MCF 10A (cell line): ENCODE measurements at regions not wholly inside any gene's neighbourhood (a gene's known extent, or its start where the extent isn't known, plus 50 kb on each side); places are given as distances from the start of the nearest gene placed in this dataset.

Experiments used
- BruUV-seq: library from RNA; stranded (reverse); fragments of 400-500 nt; replicated peaks from 2 replicates; lab custom pipeline; 2021; lab: Mats Ljungman, UMichigan
- CTCF ChIA-PET: fragments of 300-600 bp; sonication (Branson Sonifier 250); formaldehyde crosslinking; extraction: SDS; loops from one replicate; lab custom pipeline; 2021; ENCODE audit warnings: antibody characterized with exemption, inconsistent platforms; lab: Yijun Ruan, JAX
- POLR2A ChIA-PET: fragments of 300-600, 350-650 bp; sonication (Branson Sonifier 250); formaldehyde crosslinking; extraction: SDS; loops from one replicate; lab custom pipeline; 2020; ENCODE audit warnings: antibody characterized with exemption, inconsistent platforms; lab: Yijun Ruan, JAX
- DNase-seq: peaks from one replicate; pipeline ENCODE4 v3.0.0-alpha.2; 2018; ENCODE audit not compliant: unreplicated experiment
- H3K27ac Mint-ChIP-seq: one replicate; pipeline ENCODE4 v1.8.0; 2022; ENCODE audit warnings: mild to moderate bottlenecking, low read depth, mixed read lengths; ENCODE audit not compliant: unreplicated experiment
- H3K27me3 Mint-ChIP-seq: one replicate; pipeline ENCODE4 v1.8.0; 2022; ENCODE audit warnings: mixed read lengths; ENCODE audit not compliant: insufficient read depth, unreplicated experiment
- H3K36me3 Mint-ChIP-seq: one replicate; pipeline ENCODE4 v1.8.0; 2022; ENCODE audit warnings: mild to moderate bottlenecking, moderate library complexity, mixed read lengths; ENCODE audit not compliant: insufficient read depth, unreplicated experiment
- H3K4me1 Mint-ChIP-seq: one replicate; pipeline ENCODE4 v1.8.0; 2022; ENCODE audit warnings: mixed read lengths; ENCODE audit not compliant: insufficient read depth, unreplicated experiment
- H3K4me3 Mint-ChIP-seq: one replicate; pipeline ENCODE4 v1.8.0; 2022; ENCODE audit warnings: mild to moderate bottlenecking, moderate library complexity, mixed read lengths; ENCODE audit not compliant: unreplicated experiment
- H3K9me3 Mint-ChIP-seq: one replicate; pipeline ENCODE4 v1.8.0; 2022; ENCODE audit warnings: mixed read lengths; ENCODE audit not compliant: unreplicated experiment
- CTCF ChIP-seq: fragments of 200-600 bp; IDR thresholded peaks from one replicate; pipeline ENCODE4 v1.8.0; 2022; ENCODE audit warnings: antibody characterized with exemption, mild to moderate bottlenecking; ENCODE audit not compliant: unreplicated experiment
- intact Hi-C: fragments of 100-400 bp; cut with micrococcal nuclease; formaldehyde crosslinking; loops from 2 replicates; pipeline ENCODE4 v1.14.1; 2022

GRCh38 chr2:59046401-59047372 is 805.6 kb upstream of the FANCL start:
- Mint-ChIP-seq H3K9me3 (no peaks in the 10 kb centered on the region), H3K36me3 (no peaks in the 10 kb centered on the region), H3K4me1 (no peaks in the 10 kb centered on the region), H3K4me3 (no peak overlapping the region), H3K27me3 (no peaks in the 10 kb centered on the region), H3K27ac (no peak overlapping the region)
- POLR2A ChIA-PET, result no interaction called here
- no peak for DNase-seq
- BruUV-seq, result no TSS peak
- CTCF ChIA-PET, result interaction anchor here (1.3 kb wide), 1 partner anchor 21 kb away, joined by 4 read pairs; no protein-coding TSS in a partner anchor
- TF ChIP-seq CTCF, result no peak
- intact Hi-C loops, result no loop called here

- H3K4me1 Mint-ChIP-seq, result no peaks in the 10 kb centered on the region
- BruUV-seq, result no TSS peak
- no peak overlapping the region for H3K27ac Mint-ChIP-seq
Observed at GRCh38 chr2:59044736-59045135, 803.6 kb upstream of the FANCL start.

GRCh38 chr2:59041139-59041538 is 800.0 kb upstream of the FANCL start:
- no peak for DNase-seq
- peaks cover 7% of the 10 kb centered on the region for H3K9me3 Mint-ChIP-seq
- no peak overlapping the region for H3K4me3 Mint-ChIP-seq
- POLR2A ChIA-PET, result no interaction called here
- TF ChIP-seq CTCF, result no peak
- CTCF ChIA-PET, result interaction anchor here (0.6 kb wide), 1 partner anchor 14 kb away, joined by 4 read pairs; no protein-coding TSS in a partner anchor
- H3K27ac Mint-ChIP-seq, result no peak overlapping the region
- H3K4me1 Mint-ChIP-seq, result no peaks in the 10 kb centered on the region
- no peaks in the 10 kb centered on the region for H3K36me3 Mint-ChIP-seq
- no peaks in the 10 kb centered on the region for H3K27me3 Mint-ChIP-seq
- intact Hi-C loops, result no loop called here
- no TSS peak for BruUV-seq

More at GRCh38 chr2:59044736-59045135, 803.6 kb upstream of the FANCL start:
- Mint-ChIP-seq H3K36me3 (no peaks in the 10 kb centered on the region), H3K27me3 (no peaks in the 10 kb centered on the region), H3K4me3 (no peak overlapping the region), H3K9me3 (no peaks in the 10 kb centered on the region)
- no peak for DNase-seq
- intact Hi-C loops, result no loop called here
- CTCF ChIA-PET, result interaction anchor here (1.7 kb wide), 1 partner anchor 20 kb away, joined by 11 read pairs; no protein-coding TSS in a partner anchor
- POLR2A ChIA-PET, result no interaction called here
- TF ChIP-seq CTCF, result no peak

GRCh38 chr2:59034837-59035236 is 793.7 kb upstream of the FANCL start:
- Mint-ChIP-seq H3K4me1 (no peaks in the 10 kb centered on the region), H3K27me3 (no peaks in the 10 kb centered on the region), H3K9me3 (peaks cover 7% of the 10 kb centered on the region), H3K27ac (no peak overlapping the region), H3K4me3 (no peak overlapping the region), H3K36me3 (no peaks in the 10 kb centered on the region)
- DNase-seq, result no peak
- no peak for TF ChIP-seq CTCF
- no TSS peak for BruUV-seq
- ChIA-PET CTCF (interaction anchor here (0.6 to 1.4 kb wide), 2 partner anchors 10 to 94 kb away, joined by 3 read pairs; no protein-coding TSS in a partner anchor), POLR2A (no interaction called here)
- intact Hi-C loops, result no loop called here
